SK-N-SH (cell line): ENCODE measurements at regions not wholly inside any gene's neighbourhood (a gene's known extent, or its start where the extent isn't known, plus 50 kb on each side); places are given as distances from the start of the nearest gene placed in this dataset.

Source experiments
- CTCF ChIA-PET: fragments of 300-600, 350-600 bp; formaldehyde crosslinking; extraction: SDS; loops from one replicate; lab custom pipeline; 2021; lab: Yijun Ruan, JAX
- POLR2A ChIA-PET: fragments of 350-600 bp; sonication (Branson Sonifier 250); formaldehyde crosslinking; extraction: SDS; loops from one replicate; lab custom pipeline; 2020; ENCODE audit warnings: antibody characterized with exemption, inconsistent platforms; lab: Yijun Ruan, JAX
- DNase-seq: peaks from one replicate; pipeline ENCODE4 v3.0.0; 2012
- H2AFZ ChIP-seq: fragments of 200-600 bp; sonication (generic); 2 replicates; pipeline ENCODE4 v1.8.1; 2016; ENCODE audit warnings: antibody characterized with exemption, mild to moderate bottlenecking, low read depth
- H3F3A ChIP-seq: fragments of 200-600 bp; sonication (generic); replicated peaks from 2 replicates; pipeline ENCODE3; 2016; ENCODE audit warnings: antibody characterized with exemption, mild to moderate bottlenecking; ENCODE audit not compliant: insufficient read depth
- H3K27ac ChIP-seq, 2 experiments: fragments of 200-500 bp in 1 of 2; fragments of 200-600 bp in 1 of 2; sonication (Bioruptor generic) in 1 of 2; sonication (generic), shearing (Covaris generic) in 1 of 2; 2 replicates each; pipeline versions ENCODE4 v1.5.1 to v1.6.1; 2014 to 2016; ENCODE audit warnings: low read depth in 2 of 2, inconsistent platforms in 1 of 2, low read length in 1 of 2, mild to moderate bottlenecking in 1 of 2, mixed read lengths in 1 of 2
- H3K27me3 ChIP-seq: fragments of 200-600 bp; sonication (generic), shearing (Covaris generic); 2 replicates; pipeline ENCODE4 v1.6.1; 2016; ENCODE audit warnings: mixed run types; ENCODE audit not compliant: insufficient read depth
- H3K36me3 ChIP-seq, 2 experiments: fragments of 200-500 bp in 1 of 2; fragments of 200-600 bp in 1 of 2; sonication (Bioruptor generic) in 1 of 2; sonication (generic) in 1 of 2; replicated peaks in 1 of 2; 2 replicates each; pipeline versions ENCODE3 to v1.5.1; 2014 to 2016; ENCODE audit warnings: low read length in 1 of 2, mild to moderate bottlenecking in 1 of 2; ENCODE audit not compliant: insufficient read depth in 2 of 2, control insufficient read depth in 1 of 2
- H3K4me1 ChIP-seq, 2 experiments: fragments of 200-500 bp in 1 of 2; fragments of 200-600 bp in 1 of 2; sonication (Bioruptor generic) in 1 of 2; sonication (generic), shearing (Covaris generic) in 1 of 2; 2 replicates each; pipeline versions ENCODE4 v1.5.1 to v1.6.1; 2014 to 2016; ENCODE audit warnings: low read depth in 1 of 2, low read length in 1 of 2, mixed run types in 1 of 2; ENCODE audit not compliant: insufficient read depth in 2 of 2, control insufficient read depth in 1 of 2
- H3K4me2 ChIP-seq: fragments of 200-600 bp; sonication (generic), shearing (Covaris generic); 2 replicates; pipeline ENCODE4 v1.6.1; 2017; ENCODE audit warnings: mixed run types
- H3K4me3 ChIP-seq, 2 experiments: fragments of 200-500 bp in 1 of 2; fragments of 200-600 bp in 1 of 2; sonication (Bioruptor generic) in 1 of 2; sonication (generic), shearing (Covaris generic) in 1 of 2; 2 replicates each; pipeline versions ENCODE4 v1.5.1 to v1.8.1; 2014 to 2016; ENCODE audit warnings: low read depth in 2 of 2, inconsistent platforms in 1 of 2, low read length in 1 of 2, mild to moderate bottlenecking in 1 of 2, mixed read lengths in 1 of 2, moderate library complexity in 1 of 2
- H3K79me2 ChIP-seq: fragments of 200-600 bp; sonication (generic); 2 replicates; pipeline ENCODE4 v1.8.1; 2017; ENCODE audit warnings: mild to moderate bottlenecking; ENCODE audit not compliant: insufficient read depth
- H3K9ac ChIP-seq: fragments of 200-600 bp; sonication (generic); 2 replicates; pipeline ENCODE4 v1.6.1; 2017; ENCODE audit warnings: mixed run types
- H3K9me2 ChIP-seq: fragments of 200-600 bp; sonication (generic); 2 replicates; pipeline ENCODE4 v1.6.1; 2017; ENCODE audit warnings: mixed run types
- H3K9me3 ChIP-seq: fragments of 200-600 bp; sonication (generic); 2 replicates; pipeline ENCODE4 v1.6.1; 2017; ENCODE audit warnings: mixed run types, mild to moderate bottlenecking, moderate library complexity
- H4K20me1 ChIP-seq: fragments of 200-600 bp; sonication (generic); 2 replicates; pipeline ENCODE4 v1.6.1; 2017; ENCODE audit warnings: mild to moderate bottlenecking, mixed run types; ENCODE audit not compliant: insufficient read depth
- CTCF ChIP-seq: fragments of 200-600 bp; sonication (generic); IDR thresholded peaks from 2 replicates; pipeline ENCODE4 v1.6.1; 2017; ENCODE audit warnings: antibody characterized with exemption, mild to moderate bottlenecking, moderate library complexity
- ELF1 ChIP-seq: IDR thresholded peaks from 2 replicates; pipeline ENCODE4 v1.4.0; 2012
- EZH2phosphoT487 ChIP-seq: fragments of 200-600 bp; sonication (generic); IDR thresholded peaks from 2 replicates; pipeline ENCODE4 v1.6.1; 2017; ENCODE audit warnings: low read depth, mixed run types, mild to moderate bottlenecking, antibody characterized with exemption, moderate library complexity, borderline replicate concordance
- FOSL2 ChIP-seq: IDR thresholded peaks from 2 replicates; pipeline ENCODE4 v1.4.0; 2012; ENCODE audit warnings: low read depth, mild to moderate bottlenecking, moderate library complexity, borderline replicate concordance
- FOXJ3 ChIP-seq: sonication (generic); formaldehyde crosslinking; IDR thresholded peaks from 2 replicates; pipeline ENCODE4 v1.5.1; 2020; ENCODE audit warnings: mild to moderate bottlenecking, missing genetic modification reagents
- FOXM1 ChIP-seq: IDR thresholded peaks from 2 replicates; pipeline ENCODE4 v1.4.0; 2012; ENCODE audit warnings: low read depth, mild to moderate bottlenecking
- JUND ChIP-seq: IDR thresholded peaks from 2 replicates; pipeline ENCODE4 v1.4.0; 2012
- MXI1 ChIP-seq: IDR thresholded peaks from 2 replicates; pipeline ENCODE4 v1.6.1; 2012; ENCODE audit warnings: mild to moderate bottlenecking, low read depth, low read length, improper control_type of control experiment
- PBX3 ChIP-seq: IDR thresholded peaks from 2 replicates; pipeline ENCODE4; 2012
- POLR2AphosphoS5 ChIP-seq: IDR thresholded peaks from 2 replicates; pipeline ENCODE4 v1.6.1; 2012; ENCODE audit warnings: low read depth, low read length
- RAD21 ChIP-seq: IDR thresholded peaks from 2 replicates; pipeline ENCODE4 v1.6.1; 2012; ENCODE audit warnings: mild to moderate bottlenecking, low read length
- REST ChIP-seq: IDR thresholded peaks from 2 replicates; pipeline ENCODE4 v1.6.1; 2012; ENCODE audit warnings: mild to moderate bottlenecking, low read depth, low read length, moderate library complexity
- RXRA ChIP-seq: IDR thresholded peaks from 2 replicates; pipeline ENCODE4 v1.4.0; 2012; ENCODE audit warnings: low read depth, mild to moderate bottlenecking, borderline replicate concordance
- SIN3A ChIP-seq: IDR thresholded peaks from 2 replicates; pipeline ENCODE4 v1.6.1; 2012; ENCODE audit warnings: low read depth, mild to moderate bottlenecking, low read length, moderate library complexity, borderline replicate concordance
- SMC3 ChIP-seq: IDR thresholded peaks from 2 replicates; pipeline ENCODE4 v1.6.1; 2012; ENCODE audit warnings: low read depth, low read length, improper control_type of control experiment
- TAF1 ChIP-seq: IDR thresholded peaks from 2 replicates; pipeline ENCODE4 v1.6.1; 2012; ENCODE audit warnings: low read depth, mild to moderate bottlenecking, low read length, moderate library complexity, borderline replicate concordance
- YY1 ChIP-seq: IDR thresholded peaks from 2 replicates; pipeline ENCODE4 v1.4.0; 2012; ENCODE audit warnings: low read depth, mild to moderate bottlenecking
- WGBS: methylation state at CpG from one replicate; pipeline ENCODE4 v1.1.6; 2017; ENCODE audit warnings: low lambda C conversion rate; 5-methylcytosine and 5-hydroxymethylcytosine counted together

GRCh38 chr22:48832592-48832991, 995.1 kb downstream of the BRD1 start:
- POLR2A ChIA-PET, result no interaction called here
- H2AFZ ChIP-seq, result no peak overlapping the region
- DNase-seq, result no peak
- H3K27ac ChIP-seq, result no peak overlapping the region
- peaks cover 3% of the 10 kb centered on the region for H3F3A ChIP-seq
- no peaks in the 10 kb centered on the region for H4K20me1 ChIP-seq
- H3K79me2 ChIP-seq, result no peaks in the 10 kb centered on the region
- no peaks in the 10 kb centered on the region for H3K9me2 ChIP-seq
- no peaks in the 10 kb centered on the region for H3K4me1 ChIP-seq
- H3K27me3 ChIP-seq, result no peaks in the 10 kb centered on the region
- CTCF ChIA-PET, result no interaction called here
- TF ChIP-seq FOXJ3 (CRISPR knock-in tag) (no peak), REST (no peak), FOSL2 (no peak), EZH2phosphoT487 (no peak), POLR2AphosphoS5 (no peak), CTCF (no peak), JUND (no peak), PBX3 (no peak), RXRA (no peak), SMC3 (no peak), ELF1 (no peak), TAF1 (no peak), MXI1 (no peak), FOXM1 (no peak), RAD21 (no peak), SIN3A (no peak), YY1 (no peak)
- H3K4me2 ChIP-seq, result no peak overlapping the region
- no peak overlapping the region for H3K4me3 ChIP-seq
- H3K9me3 ChIP-seq, result no peaks in the 10 kb centered on the region
- 31% methylated on average over 4 of the region's 4 CpGs for WGBS
- no peak overlapping the region for H3K9ac ChIP-seq
- H3K36me3 ChIP-seq, result no peaks in the 10 kb centered on the region
